ENCODE measurements at regions not wholly inside any gene's neighbourhood (a gene's known extent, or its start where the extent isn't known, plus 50 kb on each side); places are given as distances from the start of the nearest gene placed in this dataset.

DNA sequence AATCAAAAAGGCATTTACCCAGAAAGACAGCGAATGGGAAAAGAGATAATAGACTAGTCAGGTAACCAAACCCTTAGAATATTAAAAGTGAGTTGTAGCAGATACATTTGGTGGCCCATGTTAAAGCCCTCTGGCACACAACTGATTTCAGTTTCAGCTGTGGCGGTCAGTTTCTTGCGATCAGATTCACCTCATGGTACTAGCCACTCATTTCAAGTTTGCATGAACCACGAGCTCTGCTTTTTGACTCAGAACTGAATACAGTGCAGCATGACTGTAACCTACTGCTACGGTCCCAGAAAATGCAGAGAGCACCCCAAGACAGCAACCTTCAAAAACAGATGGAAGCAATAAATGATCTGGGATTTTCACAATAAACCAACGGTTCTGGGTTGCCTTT lies 919.1 kb upstream of the PCDH10 start:
- DNase-seq (ENCODE audit: insufficient read length, low spot score) (no peak), FAIRE-seq (no peak)
- TF ChIP-seq TAF1 (IDR thresholded peaks at IDR 0.05; ENCODE audit: low read depth, low read length) (no peak), SPI1 (IDR thresholded peaks at IDR 0.05; ENCODE audit: low read depth, low read length) (no peak), POLR2A (IDR thresholded peaks at IDR 0.05; ENCODE audit: low read depth, low read length) (no peak), POU2F2 (IDR thresholded peaks at IDR 0.05; ENCODE audit: low read depth, low read length) (no peak), PAX5 (IDR thresholded peaks at IDR 0.05; ENCODE audit: insufficient read depth, low read length, severe bottlenecking) (no peak), POLR2AphosphoS5 (IDR thresholded peaks at IDR 0.05; ENCODE audit: low read depth, low read length) (no peak)

DNA sequence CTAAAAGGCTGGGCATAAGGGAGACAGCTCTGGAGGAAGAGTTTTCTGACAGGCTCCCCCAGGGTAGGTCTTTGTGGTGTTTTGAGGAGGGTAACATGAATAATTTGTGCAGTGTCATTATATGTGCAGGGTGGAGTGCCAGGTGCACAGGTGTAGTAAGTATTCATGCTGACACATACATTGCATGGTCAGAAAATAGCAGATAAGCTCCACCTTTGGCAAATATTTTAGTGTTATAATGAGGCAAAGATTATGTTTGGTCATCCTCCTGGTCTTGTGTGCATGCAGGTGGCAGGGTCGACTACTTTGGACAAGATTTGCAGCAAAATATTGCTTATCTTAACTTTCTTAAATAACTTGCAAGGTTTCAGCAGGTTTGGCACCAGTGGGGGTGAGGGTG lies 910.4 kb upstream of the PCDH10 start:
- FAIRE-seq (no peak), DNase-seq (ENCODE audit: insufficient read length, low spot score) (no peak)
- no peak for TF ChIP-seq POLR2AphosphoS5 (IDR thresholded peaks at IDR 0.05; ENCODE audit: low read depth, low read length)

DNA sequence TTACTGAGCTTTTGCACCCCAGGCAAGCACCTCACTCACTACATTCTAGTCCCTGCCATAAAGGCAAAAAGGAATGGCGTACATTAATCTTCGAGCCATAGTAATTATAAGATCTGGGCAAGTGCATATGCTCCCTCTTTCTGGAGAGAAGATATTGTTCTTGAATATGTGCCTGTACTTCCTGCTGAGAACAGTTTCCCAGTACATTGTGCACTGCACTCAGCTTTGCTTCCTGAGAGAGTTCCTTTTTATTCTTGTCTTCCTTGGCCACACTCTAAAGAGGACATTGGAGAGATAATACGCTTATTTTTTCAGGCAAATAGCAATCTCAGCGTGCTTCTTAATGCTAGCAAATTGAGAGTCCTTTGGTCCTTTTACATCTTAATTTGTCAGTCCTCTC lies 909.0 kb upstream of the PCDH10 start:
- no peak for DNase-seq (ENCODE audit: insufficient read length, low spot score)
- no peak for TF ChIP-seq POU2F2 (IDR thresholded peaks at IDR 0.05; ENCODE audit: low read depth, low read length)
- no peak for TF ChIP-seq TAF1 (IDR thresholded peaks at IDR 0.05; ENCODE audit: low read depth, low read length)
- no peak for TF ChIP-seq PAX5 (IDR thresholded peaks at IDR 0.05; ENCODE audit: insufficient read depth, low read length, severe bottlenecking)
- no peak for TF ChIP-seq SPI1 (IDR thresholded peaks at IDR 0.05; ENCODE audit: low read depth, low read length)
- no peak for TF ChIP-seq POLR2AphosphoS5 (IDR thresholded peaks at IDR 0.05; ENCODE audit: low read depth, low read length)
- no peak for TF ChIP-seq POLR2A (IDR thresholded peaks at IDR 0.05; ENCODE audit: low read depth, low read length)
- no peak for FAIRE-seq

DNA sequence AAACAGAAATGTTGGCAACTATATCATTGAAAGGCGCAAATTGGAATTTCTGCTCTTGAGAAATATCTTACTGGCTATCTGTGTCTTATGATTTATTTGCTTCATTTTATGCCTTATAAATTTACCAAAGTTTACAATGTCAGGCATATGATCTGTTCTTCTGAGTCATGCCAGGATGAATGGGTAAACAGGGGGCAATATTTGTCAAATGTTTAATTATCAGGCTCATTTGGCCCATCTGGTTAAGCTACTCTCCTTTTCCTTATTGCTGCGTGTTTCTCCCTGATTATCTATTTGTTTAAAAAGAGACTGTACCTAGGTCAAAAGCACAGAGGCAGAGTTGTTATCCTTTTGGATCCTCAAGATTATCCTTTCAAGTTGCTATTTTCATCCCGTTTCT lies 903.8 kb upstream of the PCDH10 start:
- DNase-seq (ENCODE audit: insufficient read length, low spot score) (no peak), FAIRE-seq (no peak)
- no peak for TF ChIP-seq POU2F2 (IDR thresholded peaks at IDR 0.05; ENCODE audit: low read depth, low read length)
- TF ChIP-seq POLR2A (IDR thresholded peaks at IDR 0.05; ENCODE audit: low read depth, low read length) = no peak
- TF ChIP-seq SPI1 (IDR thresholded peaks at IDR 0.05; ENCODE audit: low read depth, low read length) = no peak
- no peak for TF ChIP-seq TAF1 (IDR thresholded peaks at IDR 0.05; ENCODE audit: low read depth, low read length)
- TF ChIP-seq POLR2AphosphoS5 (IDR thresholded peaks at IDR 0.05; ENCODE audit: low read depth, low read length) = no peak
- TF ChIP-seq PAX5 (IDR thresholded peaks at IDR 0.05; ENCODE audit: insufficient read depth, low read length, severe bottlenecking) = no peak

DNA sequence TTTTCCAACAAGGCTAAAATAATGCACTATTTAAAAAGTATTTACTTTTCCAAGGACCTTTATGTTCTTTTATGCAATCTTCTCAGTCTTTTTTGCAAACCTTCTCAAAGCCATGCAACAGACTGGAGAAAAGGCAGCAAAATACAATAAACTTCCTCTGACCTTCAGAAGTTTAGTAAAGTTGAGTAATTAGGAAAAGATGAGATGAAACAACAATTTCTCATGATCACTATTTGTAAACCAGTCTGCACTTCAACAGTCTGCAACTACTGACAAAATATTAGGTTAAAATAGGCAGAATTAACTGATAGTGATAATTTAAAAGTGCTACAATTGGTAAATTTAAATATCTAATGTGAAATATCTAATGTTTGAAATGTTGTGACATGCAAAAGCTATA lies 884.9 kb upstream of the PCDH10 start:
- FAIRE-seq (no peak), DNase-seq (ENCODE audit: insufficient read length, low spot score) (no peak)
- TF ChIP-seq POU2F2 (IDR thresholded peaks at IDR 0.05; ENCODE audit: low read depth, low read length) = no peak
- TF ChIP-seq POLR2AphosphoS5 (IDR thresholded peaks at IDR 0.05; ENCODE audit: low read depth, low read length) = no peak
- TF ChIP-seq PAX5 (IDR thresholded peaks at IDR 0.05; ENCODE audit: insufficient read depth, low read length, severe bottlenecking) = no peak
- TF ChIP-seq POLR2A (IDR thresholded peaks at IDR 0.05; ENCODE audit: low read depth, low read length) = no peak
- TF ChIP-seq SPI1 (IDR thresholded peaks at IDR 0.05; ENCODE audit: low read depth, low read length) = no peak
- no peak for TF ChIP-seq TAF1 (IDR thresholded peaks at IDR 0.05; ENCODE audit: low read depth, low read length)

DNA sequence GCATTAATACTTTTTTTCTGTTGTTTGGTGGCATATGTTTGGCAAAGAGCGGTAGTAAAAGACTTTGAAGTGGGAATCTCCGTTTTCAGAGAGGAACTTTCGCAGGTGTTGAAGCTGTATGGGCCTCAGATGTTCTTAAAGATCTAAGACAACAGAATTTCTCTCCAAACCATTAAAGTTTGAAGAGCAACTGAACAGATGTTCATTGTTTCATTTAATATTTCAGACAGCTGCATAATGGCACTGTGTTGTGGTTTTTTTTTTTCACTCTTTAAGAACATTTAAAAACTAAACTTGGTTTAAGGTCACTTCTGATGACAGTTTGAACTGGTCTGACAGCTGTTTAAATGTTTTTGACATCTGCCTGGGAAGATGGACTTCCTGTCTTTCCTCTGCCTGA lies 882.7 kb upstream of the PCDH10 start:
- DNase-seq (ENCODE audit: insufficient read length, low spot score) (no peak), FAIRE-seq (no peak)
- TF ChIP-seq PAX5 (IDR thresholded peaks at IDR 0.05; ENCODE audit: insufficient read depth, low read length, severe bottlenecking) (no peak), SPI1 (IDR thresholded peaks at IDR 0.05; ENCODE audit: low read depth, low read length) (no peak), POLR2A (IDR thresholded peaks at IDR 0.05; ENCODE audit: low read depth, low read length) (no peak), POLR2AphosphoS5 (IDR thresholded peaks at IDR 0.05; ENCODE audit: low read depth, low read length) (no peak), TAF1 (IDR thresholded peaks at IDR 0.05; ENCODE audit: low read depth, low read length) (no peak), POU2F2 (IDR thresholded peaks at IDR 0.05; ENCODE audit: low read depth, low read length) (no peak)

DNA sequence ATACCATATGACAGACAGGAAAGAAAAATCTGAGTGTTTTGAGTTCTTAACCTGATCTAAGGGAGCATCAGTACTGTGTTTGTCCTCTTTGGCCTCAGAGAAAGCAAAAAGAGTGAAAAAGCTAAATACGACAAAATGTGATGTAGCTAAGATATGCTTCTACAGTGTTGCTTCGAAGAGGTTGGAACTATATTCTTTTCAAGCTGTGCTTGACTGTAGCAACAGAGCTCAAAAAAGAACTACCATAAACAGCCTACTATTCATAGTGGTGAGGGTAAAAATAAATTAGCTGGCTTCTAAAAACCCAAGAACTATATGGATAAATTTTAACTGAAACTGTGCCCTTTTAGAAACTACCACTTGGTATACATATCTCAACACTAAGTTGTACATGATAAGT lies 881.8 kb upstream of the PCDH10 start:
- no peak for FAIRE-seq
- DNase-seq (ENCODE audit: insufficient read length, low spot score) = no peak

DNA sequence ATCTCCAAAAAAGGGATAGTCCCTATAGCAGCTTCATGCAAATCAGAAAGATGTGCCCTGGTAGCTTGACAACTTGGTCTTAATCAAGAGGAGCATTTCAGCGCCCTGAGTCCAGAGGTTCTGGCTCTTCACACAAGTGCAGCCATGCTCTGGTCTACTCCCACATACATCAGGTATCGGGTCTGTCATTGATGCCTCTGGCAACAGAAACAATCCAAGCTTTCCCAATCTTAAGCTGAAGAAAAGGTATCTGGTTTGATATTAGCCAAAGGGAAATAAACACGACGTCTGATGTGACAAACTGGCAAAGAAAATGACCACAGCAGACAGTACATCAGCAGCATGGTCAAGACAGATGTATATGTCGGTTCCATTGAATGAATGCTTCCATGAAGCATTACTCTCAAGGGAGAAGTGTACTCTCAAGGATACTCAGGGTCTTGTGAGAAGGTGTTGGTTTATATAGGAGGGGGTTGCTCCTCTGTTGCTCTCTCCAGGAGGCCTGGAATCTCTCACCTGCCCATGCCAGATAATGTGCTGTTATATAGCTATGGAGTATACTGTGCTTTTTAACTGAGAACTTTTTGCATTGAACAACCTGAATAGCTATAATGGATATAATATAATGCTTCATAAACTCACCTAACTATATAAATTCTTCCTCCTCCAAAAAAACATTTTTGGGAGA lies 879.6 kb upstream of the PCDH10 start:
- no peak for FAIRE-seq
- DNase-seq (ENCODE audit: insufficient read length, low spot score) = no peak
- TF ChIP-seq PAX5 (IDR thresholded peaks at IDR 0.05; ENCODE audit: insufficient read depth, low read length, severe bottlenecking) (no peak), TAF1 (IDR thresholded peaks at IDR 0.05; ENCODE audit: low read depth, low read length) (no peak), POU2F2 (IDR thresholded peaks at IDR 0.05; ENCODE audit: low read depth, low read length) (no peak), SPI1 (IDR thresholded peaks at IDR 0.05; ENCODE audit: low read depth, low read length) (no peak), POLR2AphosphoS5 (IDR thresholded peaks at IDR 0.05; ENCODE audit: low read depth, low read length) (no peak), POLR2A (IDR thresholded peaks at IDR 0.05; ENCODE audit: low read depth, low read length) (no peak)

More for the DNA sequence above, 881.8 kb upstream of the PCDH10 start:
- TF ChIP-seq PAX5 (IDR thresholded peaks at IDR 0.05; ENCODE audit: insufficient read depth, low read length, severe bottlenecking) (no peak), POLR2A (IDR thresholded peaks at IDR 0.05; ENCODE audit: low read depth, low read length) (no peak), POLR2AphosphoS5 (IDR thresholded peaks at IDR 0.05; ENCODE audit: low read depth, low read length) (no peak), TAF1 (IDR thresholded peaks at IDR 0.05; ENCODE audit: low read depth, low read length) (no peak), SPI1 (IDR thresholded peaks at IDR 0.05; ENCODE audit: low read depth, low read length) (no peak), POU2F2 (IDR thresholded peaks at IDR 0.05; ENCODE audit: low read depth, low read length) (no peak)

DNA sequence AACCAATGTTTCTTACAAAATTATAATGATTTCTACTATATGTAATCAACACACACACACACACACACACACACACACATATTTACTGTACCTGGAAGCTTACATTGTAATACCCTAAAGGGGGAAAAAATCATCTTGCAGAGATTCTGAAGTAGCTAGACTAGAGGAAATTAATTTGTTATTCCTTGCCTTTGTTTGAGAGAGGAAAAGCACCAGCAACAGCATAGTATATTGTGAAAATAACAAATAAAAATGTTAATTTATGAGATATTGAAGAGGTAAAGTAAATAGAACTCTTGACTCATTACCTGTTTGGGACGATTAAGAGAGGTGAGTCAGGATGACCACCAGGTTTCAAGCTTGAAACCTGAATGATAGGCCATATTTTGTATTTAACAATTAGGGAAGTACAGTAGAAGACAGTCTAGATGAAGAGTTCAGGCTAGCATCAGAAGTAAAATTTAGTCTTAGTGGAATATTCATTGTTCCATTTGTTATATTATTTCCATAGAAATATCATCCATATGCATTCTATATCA lies 873.4 kb upstream of the PCDH10 start:
- TF ChIP-seq SPI1 (IDR thresholded peaks at IDR 0.05; ENCODE audit: low read depth, low read length) (no peak), PAX5 (IDR thresholded peaks at IDR 0.05; ENCODE audit: insufficient read depth, low read length, severe bottlenecking) (no peak), POLR2AphosphoS5 (IDR thresholded peaks at IDR 0.05; ENCODE audit: low read depth, low read length) (no peak), POLR2A (IDR thresholded peaks at IDR 0.05; ENCODE audit: low read depth, low read length) (no peak), TAF1 (IDR thresholded peaks at IDR 0.05; ENCODE audit: low read depth, low read length) (no peak), POU2F2 (IDR thresholded peaks at IDR 0.05; ENCODE audit: low read depth, low read length) (no peak)
- DNase-seq (ENCODE audit: insufficient read length, low spot score) (no peak), FAIRE-seq (no peak)

DNA sequence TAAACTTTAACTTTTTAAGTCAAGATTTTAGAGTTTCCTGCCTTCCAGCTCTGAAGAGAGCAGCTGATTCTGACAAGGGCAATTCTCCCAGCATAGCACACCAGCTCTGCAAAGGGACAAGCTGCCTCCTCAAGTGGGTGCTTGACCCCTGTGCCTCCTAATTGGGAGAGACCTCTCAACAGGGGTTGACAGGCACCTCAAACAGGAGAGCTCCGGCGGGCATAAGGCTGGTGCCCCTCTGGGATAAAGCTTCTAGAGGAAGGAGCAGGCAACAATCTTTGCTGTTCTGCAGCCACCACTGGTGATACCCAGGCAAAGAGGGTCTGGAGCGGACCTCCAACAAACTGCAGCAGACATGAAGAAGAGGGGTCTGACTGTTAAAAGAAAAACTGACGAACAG lies 872.9 kb upstream of the PCDH10 start:
- DNase-seq (ENCODE audit: insufficient read length, low spot score) (no peak), FAIRE-seq (no peak)
- TF ChIP-seq SPI1 (IDR thresholded peaks at IDR 0.05; ENCODE audit: low read depth, low read length) = no peak
- TF ChIP-seq POLR2A (IDR thresholded peaks at IDR 0.05; ENCODE audit: low read depth, low read length) = no peak
- no peak for TF ChIP-seq POLR2AphosphoS5 (IDR thresholded peaks at IDR 0.05; ENCODE audit: low read depth, low read length)
- no peak for TF ChIP-seq POU2F2 (IDR thresholded peaks at IDR 0.05; ENCODE audit: low read depth, low read length)
- no peak for TF ChIP-seq PAX5 (IDR thresholded peaks at IDR 0.05; ENCODE audit: insufficient read depth, low read length, severe bottlenecking)
- no peak for TF ChIP-seq TAF1 (IDR thresholded peaks at IDR 0.05; ENCODE audit: low read depth, low read length)

All from GM12891 (cell line).